Heart right ventricle (tissue), 16 donors: ENCODE measurements at regions not wholly inside any gene's neighbourhood (a gene's known extent, or its start where the extent isn't known, plus 50 kb on each side); places are given as distances from the start of the nearest gene placed in this dataset.
A peak's percentile ranks its signal among the peaks of the same experiment; 100 is the strongest.

Experiments
- ATAC-seq, 8 donors: fragments of 200-7000 bp; cut with Tn5 transposase; one replicate each; pipeline ENCODE4 v1.9.1; 2020; ENCODE audit warnings: mild to moderate bottlenecking in 8 of 8, moderate library complexity in 8 of 8, moderate number of reproducible peaks in 1 of 8
- DNase-seq, 2 donors: peaks; one replicate each; pipeline ENCODE4 v3.0.0-alpha.2; 2020
- H3K27ac ChIP-seq, 10 donors: fragments of 200-600 bp; sonication (generic) in 2 of 10; one replicate each; pipeline versions ENCODE4 v1.5.0 to v1.8.0; 2020 to 2022; ENCODE audit warnings: mild to moderate bottlenecking in 3 of 10
- H3K27me3 ChIP-seq, 7 donors: fragments of 200-600 bp; one replicate each; pipeline ENCODE4 v1.8.0; 2021 to 2022; ENCODE audit warnings: mild to moderate bottlenecking in 2 of 7
- H3K36me3 ChIP-seq, 9 donors: fragments of 200-600 bp; sonication (generic) in 1 of 9; one replicate each; pipeline versions ENCODE4 v1.5.0 to v1.8.0; 2020 to 2022; ENCODE audit warnings: mild to moderate bottlenecking in 2 of 9
- H3K4me1 ChIP-seq, 9 donors: fragments of 200-600 bp; sonication (generic) in 1 of 9; one replicate each; pipeline versions ENCODE4 v1.5.0 to v1.8.0; 2020 to 2022; ENCODE audit warnings: mild to moderate bottlenecking in 4 of 9
- H3K4me3 ChIP-seq, 10 donors: fragments of 200-600 bp; sonication (generic) in 2 of 10; one replicate each; pipeline versions ENCODE4 v1.5.0 to v1.8.0; 2020 to 2022; ENCODE audit warnings: mild to moderate bottlenecking in 7 of 10, moderate library complexity in 2 of 10
- H3K9me3 ChIP-seq, 11 donors: fragments of 200-600 bp in 10 of 11; sonication (generic) in 2 of 11; one replicate each; pipeline versions ENCODE4 v1.5.0 to v1.8.0; 2013 to 2022; ENCODE audit warnings: mild to moderate bottlenecking in 2 of 11, control low read depth in 1 of 11, moderate library complexity in 1 of 11
- WGBS, 2 donors: extraction: QIAGEN DNeasy Blood & Tissue Kit; methylation state at CpG; one replicate each; pipeline ENCODE4 v1.1.7; 2013; ENCODE audit warnings: inconsistent platforms in 1 of 2; 5-methylcytosine and 5-hydroxymethylcytosine counted together
- intact Hi-C, 10 donors: fragments of 100-400 bp; cut with DNase I; formaldehyde crosslinking; loops; one replicate each; pipeline versions ENCODE4 v1.11.1 to v1.14.2; 2022
- TF ChIP-seq, protein P1 (sequence below), 9 donors: fragments of 200-600 bp; sonication (generic) in 2 of 9; IDR thresholded peaks; one replicate each; pipeline versions ENCODE4 v1.5.0 to v1.8.0; 2021 to 2022; ENCODE audit warnings: antibody characterized with exemption in 9 of 9, mild to moderate bottlenecking in 5 of 9, moderate library complexity in 1 of 9
- donor health status: Arrhythmogenic right ventricular cardiomyopathy.
- donor health status: ischemic (EF 13 %, LVEDD 7.1; RV severe dilation, severe dysfunction).
- donor health status: healthy with polysubstance abuse.
- donor health status: DM: no; HTN: yes; CAD: no.
- donor health status: DM: no; HTN: no; CAD: no.
- donor health status: ischemic (EF 25% LVEDD 6.9; RV normal size, moderate dysfunction).
- donor health status: ischemic (EF 25% LVEDD 5.7; RV mildly dilated, moderate dysfunction).
- donor health status: healthy.
- donor health status: DM: yes; HTN: yes; CAD: no.
- donor health status: Ischemic cardiomyopathy.
- donor health status: ischemic (EF 35%, LVEDD 5.7; RV mildly dilated, moderate dysfunction).
- donor health status: nonischemic (EF 11% LVEDD 7.7; RV severe dilation, severe dysfunction).
- donor health status: DM: yes; HTN: yes; CAD: no.
- donor health status: PGD.
- donor health status: ischemic (EF 29% LVEDD 5.4; RV normal size, mild dysfunction).
- donor health status: nonischemic (EF 23%, LVEDD 6.1; RV moderate dilation, normal function).

DNA sequence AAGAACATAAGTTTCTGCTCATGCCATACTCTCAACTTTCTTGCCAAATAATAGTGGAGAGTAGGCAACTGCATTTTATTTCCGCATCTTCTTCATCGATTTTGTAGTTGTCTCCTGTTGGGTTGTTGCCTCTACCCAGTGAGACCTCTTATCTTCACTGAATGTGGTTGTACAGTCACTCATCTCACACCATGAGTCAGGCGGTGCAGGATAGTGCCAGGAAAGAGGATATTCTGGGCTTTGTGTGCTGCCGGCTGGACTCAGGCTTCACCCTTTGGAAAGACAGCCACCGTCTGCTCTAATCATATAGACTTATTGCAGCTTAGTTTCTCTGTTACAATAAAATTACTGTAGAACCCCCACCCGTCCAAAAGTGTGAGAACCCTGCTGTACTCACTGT, 154.3 kb upstream of the USP24 start:
- Histone ChIP-seq H3K4me3 (no peak overlapping the region), H3K36me3 (no peaks in the 10 kb centered on the region), H3K27me3 (no peaks in the 10 kb centered on the region), H3K27ac (no peak overlapping the region), H3K4me1 (peaks cover 0 to 3% (median 0%) of the 10 kb centered on the region in 9 donors), H3K9me3 (peaks cover 0 to 19% (median 0%) of the 10 kb centered on the region in 11 donors)
- TF ChIP-seq, protein P1, sequence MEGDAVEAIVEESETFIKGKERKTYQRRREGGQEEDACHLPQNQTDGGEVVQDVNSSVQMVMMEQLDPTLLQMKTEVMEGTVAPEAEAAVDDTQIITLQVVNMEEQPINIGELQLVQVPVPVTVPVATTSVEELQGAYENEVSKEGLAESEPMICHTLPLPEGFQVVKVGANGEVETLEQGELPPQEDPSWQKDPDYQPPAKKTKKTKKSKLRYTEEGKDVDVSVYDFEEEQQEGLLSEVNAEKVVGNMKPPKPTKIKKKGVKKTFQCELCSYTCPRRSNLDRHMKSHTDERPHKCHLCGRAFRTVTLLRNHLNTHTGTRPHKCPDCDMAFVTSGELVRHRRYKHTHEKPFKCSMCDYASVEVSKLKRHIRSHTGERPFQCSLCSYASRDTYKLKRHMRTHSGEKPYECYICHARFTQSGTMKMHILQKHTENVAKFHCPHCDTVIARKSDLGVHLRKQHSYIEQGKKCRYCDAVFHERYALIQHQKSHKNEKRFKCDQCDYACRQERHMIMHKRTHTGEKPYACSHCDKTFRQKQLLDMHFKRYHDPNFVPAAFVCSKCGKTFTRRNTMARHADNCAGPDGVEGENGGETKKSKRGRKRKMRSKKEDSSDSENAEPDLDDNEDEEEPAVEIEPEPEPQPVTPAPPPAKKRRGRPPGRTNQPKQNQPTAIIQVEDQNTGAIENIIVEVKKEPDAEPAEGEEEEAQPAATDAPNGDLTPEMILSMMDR (IDR thresholded peaks at IDR 0.05): no peak
- intact Hi-C loops: no loop called here
- 73 to 83% methylated on average over 6 of the region's 6 CpGs for WGBS, 2 donors
- peak in 4 of 8 donors; percentile 49 to 91 (median 75) for ATAC-seq
- DNase-seq: no peak

DNA sequence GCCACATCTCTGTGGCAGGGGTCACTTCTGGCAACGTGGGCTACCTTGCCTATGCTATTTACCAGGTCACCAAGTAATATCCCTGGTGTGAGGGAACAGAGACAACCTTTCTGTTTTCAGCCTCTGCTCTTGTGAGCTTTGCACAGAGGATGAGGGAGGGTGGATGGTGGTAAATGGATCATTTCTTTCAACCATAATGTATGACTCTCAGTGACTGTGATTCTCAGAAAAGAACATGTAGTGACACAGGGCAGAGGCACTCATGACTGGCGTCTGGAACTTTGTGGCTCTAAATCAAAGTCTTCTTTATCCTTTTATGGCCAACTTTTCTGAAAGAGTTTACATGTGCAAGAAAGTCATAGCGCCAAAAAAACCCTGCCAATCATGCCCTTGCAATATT, 153.5 kb upstream of the USP24 start:
- DNase-seq (no peak), ATAC-seq (no peak)
- Histone ChIP-seq H3K4me3 (no peak overlapping the region), H3K9me3 (peaks cover 0 to 19% (median 0%) of the 10 kb centered on the region in 11 donors), H3K36me3 (no peaks in the 10 kb centered on the region), H3K4me1 (peaks cover 0 to 6% (median 0%) of the 10 kb centered on the region in 9 donors), H3K27ac (no peak overlapping the region), H3K27me3 (no peaks in the 10 kb centered on the region)
- intact Hi-C loops: no loop called here
- 59 to 84% methylated on average over 3 of the region's 3 CpGs for WGBS, 2 donors
- TF ChIP-seq, protein P1 (IDR thresholded peaks at IDR 0.05): no peak

DNA sequence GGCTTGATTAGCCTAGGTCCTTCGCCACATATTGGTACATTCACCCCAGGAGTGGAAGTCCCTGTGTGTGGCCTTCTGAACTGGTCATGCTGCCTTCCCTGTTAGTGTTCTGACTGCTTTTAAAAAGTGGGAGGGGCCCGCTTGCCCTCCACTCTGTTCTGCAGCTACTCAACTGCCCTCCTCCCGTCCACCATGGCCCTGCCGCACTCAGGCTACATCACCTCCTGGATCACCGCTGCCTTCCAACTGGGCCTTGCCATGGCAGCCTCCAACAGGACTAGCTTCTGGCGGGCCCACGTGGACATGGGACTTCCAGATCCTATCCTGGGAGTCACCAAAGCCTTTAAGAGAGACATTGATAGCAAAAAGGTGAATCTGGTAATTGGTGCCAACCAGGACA, 152.1 kb upstream of the USP24 start:
- intact Hi-C loops: no loop called here
- Histone ChIP-seq H3K27me3 (no peaks in the 10 kb centered on the region), H3K4me3 (no peak overlapping the region), H3K4me1 (peaks cover 0 to 20% (median 12%) of the 10 kb centered on the region in 9 donors), H3K36me3 (no peaks in the 10 kb centered on the region), H3K27ac (no peak overlapping the region), H3K9me3 (peaks cover 0 to 19% (median 0%) of the 10 kb centered on the region in 11 donors)
- TF ChIP-seq, protein P1 (IDR thresholded peaks at IDR 0.05): no peak
- no peak for ATAC-seq
- DNase-seq: no peak
- WGBS, 2 donors: 89 to 94% methylated on average over 7 of the region's 7 CpGs

DNA sequence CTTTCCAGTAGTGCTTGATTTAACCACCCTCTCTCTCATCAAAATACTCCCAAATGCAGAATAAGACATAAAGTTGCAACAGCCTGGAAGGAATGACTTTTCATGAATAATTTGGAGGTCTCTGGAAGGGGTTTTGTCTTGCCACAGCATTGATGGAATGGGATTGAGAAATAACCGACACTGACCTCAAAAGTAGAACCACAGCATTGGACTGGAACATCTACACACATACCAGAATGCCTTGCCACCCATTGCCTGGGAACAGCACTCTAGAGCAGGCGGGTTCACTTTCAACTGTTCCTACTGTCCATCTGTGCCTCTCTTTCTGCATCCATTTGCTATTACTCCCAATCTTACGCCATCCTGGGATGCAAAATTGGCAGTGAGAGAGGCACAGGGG, 149.1 kb upstream of the USP24 start:
- intact Hi-C loops: no loop called here
- DNase-seq (no peak), ATAC-seq (no peak)
- no peak overlapping the region for H3K4me3 ChIP-seq
- no peaks in the 10 kb centered on the region for H3K36me3 ChIP-seq
- no peaks in the 10 kb centered on the region for H3K27me3 ChIP-seq
- H3K4me1 ChIP-seq: peaks cover 0 to 23% (median 15%) of the 10 kb centered on the region in 9 donors
- TF ChIP-seq, protein P1 (IDR thresholded peaks at IDR 0.05): no peak
- H3K27ac ChIP-seq: no peak overlapping the region
- WGBS, 2 donors: 91 to 97% methylated on average over 3 of the region's 3 CpGs
- peaks cover 0 to 19% (median 0%) of the 10 kb centered on the region in 11 donors for H3K9me3 ChIP-seq
